ENCODE measurements at regions not wholly inside any gene's neighbourhood (a gene's known extent, or its start where the extent isn't known, plus 50 kb on each side); places are given as distances from the start of the nearest gene placed in this dataset.

DNA sequence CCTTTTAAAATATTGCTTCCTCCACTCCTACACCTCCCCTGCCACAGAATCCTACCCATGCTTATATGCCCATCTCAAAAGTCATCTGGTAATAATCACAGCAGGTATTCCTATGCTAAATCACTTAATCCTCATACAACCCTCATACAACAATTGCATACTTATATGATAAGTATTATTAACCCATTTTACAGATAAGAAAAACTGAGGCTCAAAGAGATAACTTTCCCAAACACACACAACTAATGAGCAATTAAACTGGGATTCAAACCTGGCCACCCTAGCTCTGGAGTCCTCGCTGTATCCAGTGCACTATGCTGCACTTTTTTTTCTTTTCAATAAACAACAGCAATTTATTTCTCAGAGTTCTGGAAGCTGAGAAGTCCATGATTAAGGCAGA is 99.8 kb upstream of the TSPAN5 start:
- no peak for DNase-seq

DNA sequence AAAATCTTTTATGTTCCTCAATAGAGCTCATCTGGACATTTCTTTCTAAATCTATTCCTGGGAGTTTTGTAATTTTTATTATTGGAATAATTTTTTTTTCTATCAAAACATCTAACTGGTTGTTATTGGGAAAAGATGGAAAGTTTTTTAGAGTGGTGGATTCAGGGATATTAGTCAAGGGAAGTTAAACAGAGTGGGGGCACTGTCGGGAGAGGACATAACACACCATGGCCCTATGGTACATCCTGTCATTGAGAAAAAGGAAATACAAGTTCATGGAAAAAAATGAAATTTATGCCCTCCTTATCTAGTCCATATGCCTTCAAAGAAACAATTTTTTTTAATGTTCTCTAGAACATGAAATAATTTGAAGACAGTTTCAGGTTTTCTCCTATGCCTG is 96.3 kb upstream of the TSPAN5 start:
- DNase-seq, result peak; percentile 17

DNA sequence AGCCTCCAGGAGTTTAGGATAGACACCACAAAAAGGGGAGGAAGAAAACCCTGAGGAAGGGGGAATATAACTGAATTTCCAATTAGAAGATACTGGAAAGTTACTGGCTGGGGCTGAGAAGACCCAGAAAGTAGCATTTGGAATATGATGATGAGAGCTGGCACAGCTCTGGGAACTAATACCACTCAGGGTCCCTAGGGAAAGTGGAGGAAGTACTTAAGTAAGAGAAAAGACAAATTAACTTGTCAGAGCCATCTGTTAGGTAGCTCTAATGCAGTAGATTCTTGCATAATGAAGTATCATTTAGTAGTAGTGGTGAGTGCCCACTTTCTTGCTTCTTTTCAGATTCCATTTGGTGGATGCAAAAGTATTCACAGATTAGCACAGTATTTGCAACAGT is 90.8 kb upstream of the TSPAN5 start:
- no peak for DNase-seq

DNA sequence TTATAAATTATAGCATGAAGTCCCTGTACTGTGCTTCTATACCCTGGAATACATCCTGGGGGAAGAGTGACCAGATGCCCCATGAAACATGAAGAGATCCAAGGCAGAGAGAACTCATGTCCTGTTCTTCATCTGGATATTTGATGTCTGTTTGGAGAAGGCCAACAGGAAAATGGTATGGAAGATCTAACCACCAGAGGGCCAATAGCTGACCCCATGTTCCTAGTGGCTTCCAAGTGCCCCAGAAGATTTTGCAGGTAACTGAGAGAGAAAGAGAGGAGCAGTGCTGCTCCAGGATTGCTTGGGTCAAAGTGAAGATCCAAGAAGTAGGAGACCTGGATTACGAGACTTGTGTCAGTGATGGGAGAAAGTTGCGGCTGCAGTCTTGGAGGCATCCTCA is 90.2 kb upstream of the TSPAN5 start:
- no peak for DNase-seq

DNA sequence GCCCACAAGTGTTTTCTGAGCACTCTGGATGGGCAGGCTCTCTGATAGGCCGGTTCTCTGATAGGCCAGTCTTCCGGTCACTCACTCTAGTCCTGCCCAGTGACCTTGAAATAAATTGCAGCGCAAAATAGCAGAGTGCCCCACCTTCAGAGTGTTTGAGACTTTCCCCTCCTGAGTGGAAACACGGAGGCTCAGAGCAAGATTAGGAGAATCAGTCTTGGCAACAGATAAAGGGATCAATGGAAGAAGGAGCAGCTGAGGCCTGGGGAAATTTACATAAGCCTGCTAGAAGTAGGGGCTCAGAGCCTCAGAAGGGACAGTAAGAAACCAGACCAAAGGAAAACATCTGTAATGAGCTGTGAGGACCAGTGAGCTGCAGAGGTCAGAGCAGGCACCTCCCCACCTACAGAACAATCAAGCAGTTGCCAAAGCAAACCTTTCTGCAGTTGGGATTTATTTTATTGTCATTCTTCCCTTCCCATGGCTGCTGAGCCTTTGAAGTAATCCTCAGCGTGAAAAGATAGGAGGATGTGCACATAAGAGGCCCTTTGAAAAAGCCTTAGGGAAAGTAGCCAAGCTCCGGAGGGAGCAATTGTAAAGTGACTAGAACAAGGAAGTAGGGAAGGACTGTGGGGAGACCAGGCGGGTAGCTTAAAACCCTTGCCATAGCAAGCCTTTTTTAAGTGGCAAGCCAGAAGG is 89.1 kb upstream of the TSPAN5 start:
- no peak for DNase-seq

DNA sequence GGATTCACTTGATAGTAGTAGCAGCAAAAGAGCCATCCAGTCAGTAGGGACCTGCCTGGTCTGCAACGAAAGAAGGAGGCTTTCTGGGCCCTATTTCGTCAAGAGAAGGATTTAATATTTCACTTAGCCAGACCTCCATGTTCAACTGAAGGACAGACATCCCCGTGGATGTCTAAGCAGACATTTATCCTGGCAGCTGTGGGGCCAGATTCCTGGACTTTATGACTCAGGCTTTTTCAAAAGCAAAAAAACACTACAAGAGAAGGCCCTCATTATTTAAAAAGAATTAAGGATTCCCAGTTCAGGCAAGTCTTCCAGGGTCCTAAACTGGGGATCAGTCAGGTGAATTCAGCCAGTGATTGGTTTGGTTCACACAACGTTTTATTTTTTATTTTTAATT is 88.5 kb upstream of the TSPAN5 start:
- DNase-seq, result no peak

DNA sequence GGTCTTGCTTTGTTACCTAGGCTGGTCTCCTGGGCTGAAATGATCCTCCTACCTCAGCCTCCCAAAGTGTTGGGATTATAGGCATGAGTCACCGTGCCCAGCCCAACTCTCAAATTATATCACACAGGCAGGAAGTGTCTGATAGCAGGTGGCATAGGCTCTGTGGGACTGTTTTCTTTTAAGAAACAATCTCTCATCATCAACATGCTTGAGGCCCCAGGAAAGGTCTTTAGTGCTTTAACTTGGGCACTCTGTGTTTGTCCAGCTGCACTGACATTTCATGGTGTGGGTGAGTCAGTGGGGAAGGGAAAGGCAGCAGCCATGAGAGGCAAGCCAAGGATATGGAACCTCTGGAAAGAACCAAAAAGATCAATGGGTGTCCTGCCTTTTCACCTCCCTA is 88.1 kb upstream of the TSPAN5 start:
- peak; percentile 60 for DNase-seq

DNA sequence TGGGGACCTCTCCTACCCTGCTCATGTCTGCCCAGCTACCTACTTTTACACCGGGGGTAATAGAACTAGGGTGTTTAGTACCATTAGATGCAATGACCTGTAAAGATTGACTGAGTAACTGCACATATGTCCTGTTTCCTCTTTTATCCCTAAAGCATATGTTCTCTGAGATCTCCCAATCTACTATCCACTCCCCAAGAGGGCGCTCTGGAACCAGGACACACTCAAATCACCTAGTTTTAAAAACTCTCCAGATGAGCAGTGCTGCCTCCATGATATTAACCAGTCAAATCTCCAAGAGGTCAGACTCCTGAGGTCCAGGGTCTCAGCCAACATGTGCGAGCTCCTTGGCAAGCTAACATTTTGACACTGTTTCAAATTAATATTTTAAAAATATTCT is 87.0 kb upstream of the TSPAN5 start:
- peak; percentile 26 for DNase-seq

DNA sequence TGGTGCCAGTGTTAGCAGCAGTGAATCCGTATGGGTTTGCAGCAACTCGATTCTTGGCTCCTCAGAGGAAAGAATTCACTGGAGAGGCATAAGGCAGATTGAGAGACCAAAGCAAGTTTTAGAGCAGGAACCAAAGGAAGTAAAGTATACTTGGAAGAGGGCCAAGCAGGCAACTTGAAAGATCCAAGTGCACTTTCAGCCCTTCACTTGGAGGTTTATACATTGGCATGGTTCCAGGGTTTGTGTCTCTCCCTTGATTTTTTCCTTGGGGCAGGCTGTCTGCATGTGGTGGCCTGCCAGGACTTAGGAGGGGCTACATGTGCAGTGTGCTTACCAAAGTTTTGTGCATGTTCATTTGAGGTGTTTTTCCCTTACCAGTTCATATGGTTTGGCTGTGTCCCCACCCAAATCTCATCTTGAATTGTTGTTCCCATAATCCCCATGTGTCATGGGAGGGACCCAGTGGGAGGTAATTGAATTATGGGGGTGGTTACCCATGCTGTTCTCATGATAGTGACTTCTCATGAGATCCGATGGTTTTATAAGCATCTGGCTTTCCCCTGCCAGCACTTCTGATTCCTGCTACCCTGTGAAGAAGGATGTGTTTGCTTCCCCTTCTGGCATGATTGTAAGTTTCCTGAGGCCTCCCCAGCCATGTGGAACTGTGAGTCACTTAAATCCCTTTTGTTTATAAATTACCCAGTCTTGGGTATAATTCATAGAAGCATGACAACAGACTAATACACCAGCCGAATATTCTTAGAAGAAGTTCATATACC is 86.2 kb upstream of the TSPAN5 start:
- peak; percentile 62 for DNase-seq

DNA sequence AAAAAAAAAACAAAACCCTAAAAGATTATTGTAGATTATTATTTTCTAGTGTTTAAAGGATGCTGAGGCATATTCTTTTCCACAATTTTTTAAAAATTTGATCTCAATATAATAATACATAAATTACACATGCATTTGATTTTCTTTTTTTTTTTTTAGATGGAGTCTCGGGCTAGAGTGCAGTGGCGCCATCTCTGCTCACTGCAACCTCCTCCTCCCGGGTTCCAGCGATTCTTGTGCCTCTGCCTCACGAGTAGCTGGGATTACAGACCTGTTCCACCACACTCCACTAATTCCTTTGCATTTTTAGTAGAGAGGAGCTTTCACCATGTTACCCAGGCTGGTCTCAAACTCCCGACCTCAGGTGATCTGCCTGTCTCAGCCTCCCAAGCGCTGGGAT is 83.5 kb upstream of the TSPAN5 start:
- DNase-seq, result no peak

DNA sequence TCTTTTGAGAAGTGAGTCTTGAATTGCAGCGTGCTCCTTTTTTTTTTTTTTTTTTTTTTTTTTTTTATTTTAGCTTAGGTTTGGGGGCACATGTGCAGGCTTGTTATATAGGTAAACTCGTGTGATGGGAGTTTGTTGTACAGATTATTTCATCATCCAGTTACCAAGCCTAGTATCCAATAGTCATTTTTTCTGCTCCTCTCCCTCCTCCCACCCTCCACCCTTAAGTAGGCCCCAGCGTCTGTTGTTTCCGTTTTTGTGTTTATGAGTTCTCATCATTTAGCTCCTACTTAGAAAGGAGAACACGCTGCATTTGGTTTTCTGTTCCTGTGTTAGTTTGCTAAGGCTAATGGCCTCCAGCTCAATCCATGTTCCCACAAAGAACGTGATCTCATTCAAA is 81.3 kb upstream of the TSPAN5 start:
- no peak for DNase-seq

DNA sequence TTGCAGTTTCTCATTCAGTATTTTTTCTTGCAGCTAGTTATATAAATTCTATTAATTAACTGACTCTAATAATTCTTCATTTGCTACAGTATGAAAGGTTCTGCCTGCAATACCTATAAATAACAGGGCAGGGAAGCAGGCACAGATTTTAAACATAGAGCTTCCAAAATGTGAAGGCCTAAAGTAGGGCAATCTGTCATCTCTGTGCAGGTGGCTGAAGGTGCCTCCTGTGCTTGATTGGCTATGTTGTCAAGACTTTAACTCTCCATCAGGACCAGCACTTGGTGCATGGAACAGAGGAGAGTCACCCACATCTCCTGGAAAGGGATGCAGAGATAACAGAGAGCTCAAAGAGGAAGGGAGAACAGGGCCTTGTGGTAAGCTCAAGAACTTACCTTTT is 75.2 kb upstream of the TSPAN5 start:
- DNase-seq, result no peak

DNA sequence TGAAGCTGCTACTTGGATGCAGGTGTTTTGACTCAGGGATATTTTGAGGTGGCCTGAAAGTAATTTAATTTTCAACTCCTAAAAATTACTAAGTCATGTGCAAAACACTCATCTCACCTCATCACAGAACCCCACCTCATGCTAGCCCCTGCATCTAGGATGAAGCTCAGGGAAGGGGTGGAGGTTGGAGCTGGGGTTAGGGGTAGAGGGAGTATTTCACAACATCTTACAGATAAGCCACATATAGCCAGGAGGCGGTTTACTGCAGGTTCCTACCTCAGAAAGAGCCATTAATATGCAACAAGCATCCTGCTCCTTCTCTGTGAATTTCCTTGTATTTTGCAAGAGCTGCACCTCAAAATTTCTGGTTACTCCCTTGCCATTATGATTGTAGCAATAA is 70.5 kb upstream of the TSPAN5 start:
- DNase-seq, result no peak

DNA sequence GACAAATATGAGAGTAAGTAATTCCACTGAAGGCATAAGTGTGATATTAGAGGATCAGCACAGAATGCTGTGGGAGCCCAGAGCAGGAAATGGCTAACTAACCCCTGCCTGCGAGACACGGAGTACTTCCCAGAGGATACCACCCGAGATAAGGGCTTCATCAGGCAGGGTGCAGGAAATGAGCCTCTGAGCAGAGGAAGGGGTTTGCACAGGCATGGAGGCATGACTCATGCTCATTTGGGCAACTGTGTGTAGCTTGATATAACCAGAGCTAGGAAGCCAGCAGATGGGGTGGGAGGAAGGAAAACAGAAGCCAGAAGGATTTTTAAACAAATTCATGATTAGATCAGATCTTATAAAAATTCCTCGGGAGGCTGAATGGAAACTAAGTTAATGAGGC is 70.0 kb upstream of the TSPAN5 start:
- peak; percentile 96 for DNase-seq

DNA sequence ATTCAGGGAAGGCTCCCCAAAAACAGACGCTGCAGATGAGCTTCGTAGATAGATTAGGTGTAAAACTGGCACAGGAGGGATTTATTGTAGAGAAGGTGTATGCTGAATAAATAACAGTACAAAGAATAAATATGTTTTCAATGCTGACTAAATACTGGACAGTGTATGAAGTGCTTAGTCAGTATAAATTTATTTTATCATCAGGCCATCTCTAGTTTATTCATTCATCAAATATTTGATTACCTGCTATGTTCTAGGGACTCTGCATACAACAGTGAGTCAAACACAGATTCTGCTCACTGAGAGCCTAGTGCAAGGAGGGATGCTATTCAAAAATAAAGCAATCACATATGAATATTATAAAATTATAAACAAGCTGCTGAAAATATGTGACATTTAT is 63.6 kb upstream of the TSPAN5 start:
- no peak for DNase-seq

DNA sequence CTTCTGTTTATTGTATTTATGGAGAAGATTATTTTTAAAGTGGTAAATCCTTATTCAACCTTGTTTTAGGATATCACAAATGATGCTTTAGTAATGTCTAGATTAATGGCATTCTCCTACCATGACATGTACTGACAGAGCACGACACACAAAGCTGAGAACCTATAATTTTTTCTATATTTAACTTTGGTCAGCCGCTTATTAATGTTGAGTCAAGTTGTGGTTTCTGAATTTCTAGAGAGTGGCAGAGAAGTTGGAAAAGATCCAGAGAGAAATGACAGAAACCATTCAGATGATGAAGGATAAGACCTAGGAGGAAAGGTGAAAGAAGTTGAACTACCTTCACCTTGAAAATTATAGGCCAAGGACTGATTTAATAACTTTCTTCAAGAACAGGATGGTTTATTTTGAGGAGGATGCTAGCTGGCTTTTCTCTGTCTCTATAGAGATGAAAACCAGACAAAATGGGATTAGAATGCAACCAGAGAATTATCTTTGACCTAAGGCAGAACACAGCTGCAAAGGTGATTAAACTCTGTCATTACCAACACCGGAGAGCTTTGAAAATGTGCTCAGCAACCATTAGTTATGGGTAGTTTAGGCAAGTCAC is 62.6 kb upstream of the TSPAN5 start:
- DNase-seq, result no peak

DNA sequence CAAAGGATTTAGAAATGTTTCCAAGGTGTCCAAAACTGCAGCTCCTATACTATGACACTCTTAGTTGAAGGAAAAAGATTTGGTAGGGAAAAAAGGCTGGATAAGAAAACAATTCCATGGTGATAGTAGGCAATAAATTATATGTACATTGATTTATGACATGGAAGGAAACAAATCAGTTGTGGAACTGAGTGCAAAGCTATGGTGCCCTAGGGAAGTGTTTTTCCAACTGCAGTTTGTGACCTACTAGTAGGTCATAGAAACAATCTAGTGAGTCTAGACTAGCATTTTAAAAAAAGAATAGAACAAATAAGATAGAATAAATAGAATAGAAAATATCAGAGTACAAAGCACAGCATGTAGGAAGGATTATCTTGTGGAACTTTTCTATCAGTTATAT is 58.4 kb upstream of the TSPAN5 start:
- DNase-seq, result no peak

DNA sequence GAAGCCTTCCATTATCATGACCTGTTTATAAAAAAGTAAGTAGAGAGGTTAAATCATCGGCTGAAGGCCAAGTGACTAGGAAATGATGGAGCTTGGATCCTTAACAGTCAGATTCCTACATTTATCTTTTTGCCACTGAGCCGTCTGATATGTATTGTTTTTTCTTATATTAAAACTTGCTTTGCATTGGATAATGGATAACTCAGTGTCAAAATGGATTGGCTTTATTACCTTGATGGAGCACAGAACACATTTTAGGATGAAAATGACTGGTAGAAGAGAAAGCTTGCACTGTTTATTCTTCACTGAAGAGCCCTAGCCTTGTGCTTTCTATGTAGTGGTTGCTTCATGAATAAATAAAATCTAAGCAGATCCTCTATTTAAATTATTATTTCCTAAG is 54.2 kb upstream of the TSPAN5 start:
- no peak for DNase-seq

DNA sequence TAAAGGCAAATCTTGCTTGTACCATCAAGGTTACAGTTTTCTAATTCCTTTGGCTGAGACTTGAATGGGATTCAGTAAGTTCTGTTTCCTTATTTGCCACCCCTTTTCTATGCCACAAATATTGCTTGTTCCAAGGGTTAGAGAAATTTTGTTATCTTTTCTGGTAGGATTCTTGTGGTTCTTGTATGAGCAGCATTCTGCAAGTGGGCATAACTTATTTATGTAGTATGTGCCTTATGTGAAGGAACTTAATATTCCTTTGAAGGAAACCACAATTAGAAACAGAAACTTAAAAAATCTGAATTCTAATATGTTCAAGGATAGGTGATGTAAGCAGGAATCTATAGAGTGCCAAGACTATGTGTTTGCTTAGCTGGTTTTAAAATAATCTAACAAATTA is 53.1 kb upstream of the TSPAN5 start:
- DNase-seq, result no peak

DNA sequence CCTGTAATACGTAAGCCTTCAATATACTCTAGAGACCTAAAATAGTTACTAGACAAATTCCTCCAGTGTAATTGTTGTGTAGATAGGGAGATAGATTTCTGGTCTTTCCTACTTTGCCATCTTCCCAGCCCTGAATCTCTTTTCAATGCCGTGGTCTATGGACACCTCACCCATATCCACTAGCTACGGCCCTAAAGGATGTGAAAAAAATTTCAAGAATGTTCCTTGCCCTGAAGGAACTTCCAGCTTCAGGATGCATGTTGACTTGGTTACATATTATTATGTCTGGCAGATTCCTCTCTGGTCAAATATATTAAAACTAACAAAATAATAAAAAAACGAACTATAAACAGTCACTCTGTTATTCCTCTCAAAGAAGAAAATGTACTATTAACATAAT is 52.4 kb upstream of the TSPAN5 start:
- peak; percentile 48 for DNase-seq

Data from dermis blood vessel endothelial cell (primary cell).